ENCODE measurements at regions not wholly inside any gene's neighbourhood (a gene's known extent, or its start where the extent isn't known, plus 50 kb on each side); places are given as distances from the start of the nearest gene placed in this dataset.

DNA sequence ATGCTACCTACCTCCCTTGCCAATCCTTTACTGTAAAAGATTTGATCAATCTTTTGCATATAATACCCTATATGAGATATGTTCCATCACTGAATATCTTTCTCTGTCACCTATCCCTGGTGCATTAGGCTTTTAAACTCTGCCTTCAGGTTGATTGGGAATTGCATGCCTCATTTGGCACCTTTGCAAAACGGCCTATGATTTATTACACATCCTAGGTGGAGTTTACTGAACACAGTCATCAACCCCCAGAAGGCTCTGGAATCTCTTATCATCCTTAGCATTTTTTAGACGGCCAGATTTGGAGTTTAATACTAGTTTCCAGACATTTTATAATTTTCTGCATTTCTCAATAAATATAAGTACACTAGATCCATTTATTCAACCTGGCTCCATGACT is 448.4 kb upstream of the SLC10A2 start:
- TF ChIP-seq, protein P1, sequence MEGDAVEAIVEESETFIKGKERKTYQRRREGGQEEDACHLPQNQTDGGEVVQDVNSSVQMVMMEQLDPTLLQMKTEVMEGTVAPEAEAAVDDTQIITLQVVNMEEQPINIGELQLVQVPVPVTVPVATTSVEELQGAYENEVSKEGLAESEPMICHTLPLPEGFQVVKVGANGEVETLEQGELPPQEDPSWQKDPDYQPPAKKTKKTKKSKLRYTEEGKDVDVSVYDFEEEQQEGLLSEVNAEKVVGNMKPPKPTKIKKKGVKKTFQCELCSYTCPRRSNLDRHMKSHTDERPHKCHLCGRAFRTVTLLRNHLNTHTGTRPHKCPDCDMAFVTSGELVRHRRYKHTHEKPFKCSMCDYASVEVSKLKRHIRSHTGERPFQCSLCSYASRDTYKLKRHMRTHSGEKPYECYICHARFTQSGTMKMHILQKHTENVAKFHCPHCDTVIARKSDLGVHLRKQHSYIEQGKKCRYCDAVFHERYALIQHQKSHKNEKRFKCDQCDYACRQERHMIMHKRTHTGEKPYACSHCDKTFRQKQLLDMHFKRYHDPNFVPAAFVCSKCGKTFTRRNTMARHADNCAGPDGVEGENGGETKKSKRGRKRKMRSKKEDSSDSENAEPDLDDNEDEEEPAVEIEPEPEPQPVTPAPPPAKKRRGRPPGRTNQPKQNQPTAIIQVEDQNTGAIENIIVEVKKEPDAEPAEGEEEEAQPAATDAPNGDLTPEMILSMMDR (IDR thresholded peaks at IDR 0.05): no peak
- no peak for TF ChIP-seq POLR2A (IDR thresholded peaks at IDR 0.05)

All from lower leg skin (tissue), 3 donors.